GM06990 (cell line): ENCODE measurements at regions not wholly inside any gene's neighbourhood (a gene's known extent, or its start where the extent isn't known, plus 50 kb on each side); places are given as distances from the start of the nearest gene placed in this dataset.

ENCODE experiments used
- DNase-seq: peaks from one replicate; pipeline ENCODE4 v3.0.0-alpha.2; 2011; ENCODE audit not compliant: insufficient read length; ENCODE audit errors: extremely low read depth
- H3K27me3 ChIP-seq: replicated peaks from 2 replicates; pipeline ENCODE4 v1.6.0; 2011; ENCODE audit warnings: low read length; ENCODE audit not compliant: control insufficient read depth, insufficient read depth
- H3K36me3 ChIP-seq: 2 replicates; pipeline ENCODE4 v1.5.1; 2011; ENCODE audit warnings: low read length; ENCODE audit not compliant: control insufficient read depth, insufficient read depth
- H3K4me3 ChIP-seq: replicated peaks from 2 replicates; pipeline ENCODE4 v1.5.1; 2011; ENCODE audit warnings: low read depth, mild to moderate bottlenecking, control low read depth, low read length
- CTCF ChIP-seq: IDR thresholded peaks from 2 replicates; pipeline ENCODE4 v1.5.1; 2011; ENCODE audit warnings: low read length, control low read depth, mild to moderate bottlenecking, inconsistent platforms; ENCODE audit not compliant: insufficient read depth, poor library complexity, severe bottlenecking

- no peak for DNase-seq
These were observed 636.0 kb upstream of the TBL1XR1 start for GRCh38 chr3:177833332-177833731.

GRCh38 chr3:177835008-177835407 is 637.7 kb upstream of the TBL1XR1 start:
- no peak overlapping the region for H3K4me3 ChIP-seq
- no peaks in the 10 kb centered on the region for H3K27me3 ChIP-seq
- DNase-seq = no peak
- no peaks in the 10 kb centered on the region for H3K36me3 ChIP-seq
- no peak for TF ChIP-seq CTCF

More at GRCh38 chr3:177833332-177833731, 636.0 kb upstream of the TBL1XR1 start:
- no peak for TF ChIP-seq CTCF
- H3K36me3 ChIP-seq = no peaks in the 10 kb centered on the region
- H3K27me3 ChIP-seq = no peaks in the 10 kb centered on the region
- H3K4me3 ChIP-seq = no peak overlapping the region

GRCh38 chr3:177835917-177836316 is 638.6 kb upstream of the TBL1XR1 start:
- DNase-seq = no peak
- Histone ChIP-seq H3K36me3 (no peaks in the 10 kb centered on the region), H3K4me3 (no peak overlapping the region), H3K27me3 (no peaks in the 10 kb centered on the region)
- TF ChIP-seq CTCF = no peak

- no peaks in the 10 kb centered on the region for H3K27me3 ChIP-seq
- DNase-seq = no peak
- TF ChIP-seq CTCF = no peak
- H3K4me3 ChIP-seq = no peak overlapping the region
- H3K36me3 ChIP-seq = no peaks in the 10 kb centered on the region
These were observed 639.4 kb upstream of the TBL1XR1 start for GRCh38 chr3:177836671-177837070.

DNA sequence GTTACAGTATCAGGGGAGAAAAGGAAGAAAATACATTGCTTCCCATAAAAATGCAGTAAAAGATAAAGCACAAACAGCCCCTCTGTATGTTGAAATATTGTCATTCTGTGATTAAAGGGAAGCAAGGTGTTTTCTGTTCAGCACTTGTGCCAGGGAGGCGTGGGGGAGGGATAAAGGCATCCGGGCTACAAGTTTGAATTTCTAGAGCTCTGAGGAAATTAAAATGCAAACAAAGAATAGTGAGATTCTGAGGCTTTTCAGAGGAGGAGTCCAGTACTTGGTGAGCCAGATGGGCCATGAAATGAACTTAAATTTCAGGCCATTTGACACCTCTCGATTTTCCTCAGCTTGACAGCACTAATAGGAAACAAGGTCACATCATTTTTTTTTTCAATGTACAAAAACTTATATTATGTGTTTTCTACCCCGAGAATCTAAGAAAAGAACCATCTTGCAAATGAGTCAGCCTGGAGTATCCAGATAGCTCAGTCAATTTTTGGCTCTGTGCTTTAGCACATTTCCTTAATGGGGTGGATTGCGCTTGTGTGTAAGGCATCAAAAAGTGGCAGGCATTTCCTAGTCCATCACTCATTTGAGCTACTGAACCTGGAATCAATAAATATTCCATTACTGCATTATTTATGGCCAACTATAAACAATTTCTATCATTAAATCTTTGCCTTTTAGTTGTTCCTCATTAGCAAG is 640.8 kb upstream of the TBL1XR1 start:
- DNase-seq = no peak
- H3K4me3 ChIP-seq = no peak overlapping the region
- H3K36me3 ChIP-seq = no peaks in the 10 kb centered on the region
- TF ChIP-seq CTCF = no peak
- no peaks in the 10 kb centered on the region for H3K27me3 ChIP-seq
